ENCODE measurements at regions not wholly inside any gene's neighbourhood (a gene's known extent, or its start where the extent isn't known, plus 50 kb on each side); places are given as distances from the start of the nearest gene placed in this dataset.
A peak's percentile ranks its signal among the peaks of the same experiment; 100 is the strongest.
"Not testable (repeated sequence)": the region's sequence is repeated elsewhere in the genome, so short reads cannot be mapped to it uniquely, and the experiment has no call there.

DNA sequence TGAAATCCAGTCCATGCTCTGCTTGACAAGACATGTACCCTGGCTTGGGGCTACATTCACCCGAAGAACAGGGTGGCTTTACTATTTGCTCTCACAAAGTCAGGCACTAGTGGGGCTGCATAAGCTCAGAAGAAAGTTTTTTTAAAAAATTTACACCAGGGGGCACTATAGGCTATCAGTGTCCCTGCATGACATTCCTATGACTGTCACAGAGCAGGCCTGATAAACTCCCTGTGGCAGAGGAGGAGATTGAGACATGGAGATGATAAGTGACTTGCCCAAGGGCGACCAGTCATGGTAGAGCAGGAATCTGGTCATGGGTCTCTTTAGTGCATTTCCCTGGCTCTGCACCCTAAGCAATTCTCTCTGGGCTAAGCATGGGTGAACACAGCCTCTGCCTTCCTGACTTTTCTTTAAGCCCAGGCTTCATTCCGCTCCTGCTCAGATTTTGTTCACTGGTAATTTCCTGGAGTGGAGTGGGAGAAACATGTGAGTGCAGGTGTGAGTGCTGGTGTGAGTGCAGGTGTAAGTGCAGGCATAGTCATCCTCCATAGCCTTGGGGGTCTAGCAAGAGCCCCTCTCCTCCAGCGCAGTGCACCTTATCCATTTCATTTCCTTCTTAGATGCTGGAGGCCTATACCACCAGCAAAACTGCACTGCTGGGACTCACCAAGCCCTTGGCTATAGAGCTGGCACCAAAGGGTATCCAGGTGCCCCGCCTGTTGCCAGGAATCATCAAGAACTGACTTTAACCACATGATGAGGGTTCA lies 91.6 kb downstream of the DHRS2 start:
- Histone ChIP-seq H3K27me3 (no peaks in the 10 kb centered on the region), H3K9me3 (no peaks in the 10 kb centered on the region), H3K4me3 (no peak overlapping the region), H3K36me3 (no peaks in the 10 kb centered on the region), H3K4me1 (no peaks in the 10 kb centered on the region), H3K27ac (no peak overlapping the region)
- no peak for DNase-seq
- TF ChIP-seq, protein P1, sequence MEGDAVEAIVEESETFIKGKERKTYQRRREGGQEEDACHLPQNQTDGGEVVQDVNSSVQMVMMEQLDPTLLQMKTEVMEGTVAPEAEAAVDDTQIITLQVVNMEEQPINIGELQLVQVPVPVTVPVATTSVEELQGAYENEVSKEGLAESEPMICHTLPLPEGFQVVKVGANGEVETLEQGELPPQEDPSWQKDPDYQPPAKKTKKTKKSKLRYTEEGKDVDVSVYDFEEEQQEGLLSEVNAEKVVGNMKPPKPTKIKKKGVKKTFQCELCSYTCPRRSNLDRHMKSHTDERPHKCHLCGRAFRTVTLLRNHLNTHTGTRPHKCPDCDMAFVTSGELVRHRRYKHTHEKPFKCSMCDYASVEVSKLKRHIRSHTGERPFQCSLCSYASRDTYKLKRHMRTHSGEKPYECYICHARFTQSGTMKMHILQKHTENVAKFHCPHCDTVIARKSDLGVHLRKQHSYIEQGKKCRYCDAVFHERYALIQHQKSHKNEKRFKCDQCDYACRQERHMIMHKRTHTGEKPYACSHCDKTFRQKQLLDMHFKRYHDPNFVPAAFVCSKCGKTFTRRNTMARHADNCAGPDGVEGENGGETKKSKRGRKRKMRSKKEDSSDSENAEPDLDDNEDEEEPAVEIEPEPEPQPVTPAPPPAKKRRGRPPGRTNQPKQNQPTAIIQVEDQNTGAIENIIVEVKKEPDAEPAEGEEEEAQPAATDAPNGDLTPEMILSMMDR (IDR thresholded peaks at IDR 0.05), result peak in 3 of 6 experiments; percentile 49 to 57 (median 54)
- no peak for TF ChIP-seq POLR2A (IDR thresholded peaks at IDR 0.05)

DNA sequence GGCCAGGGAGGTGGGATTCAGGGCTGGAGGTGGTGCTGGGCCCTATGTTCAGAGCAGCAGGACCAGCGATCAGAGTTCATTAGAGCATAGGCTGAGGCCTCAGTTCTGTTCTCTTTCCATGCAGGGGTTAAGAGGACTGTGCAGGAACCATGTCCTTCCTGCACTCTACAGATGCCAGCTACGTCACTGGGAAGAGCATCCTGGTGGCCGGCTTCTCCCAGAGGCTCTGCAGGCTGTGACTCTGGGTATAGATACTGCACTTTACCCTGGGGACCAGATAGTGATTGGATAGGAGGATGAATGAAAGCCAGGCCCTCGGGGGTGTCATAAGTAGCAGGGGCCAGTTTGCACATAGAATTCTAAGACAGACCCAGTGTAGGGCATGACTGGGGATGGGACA lies 92.6 kb downstream of the DHRS2 start:
- Histone ChIP-seq H3K4me1 (no peaks in the 10 kb centered on the region), H3K36me3 (no peaks in the 10 kb centered on the region), H3K4me3 (no peak overlapping the region), H3K27ac (no peak overlapping the region), H3K9me3 (no peaks in the 10 kb centered on the region), H3K27me3 (no peaks in the 10 kb centered on the region)
- no peak for TF ChIP-seq POLR2A (IDR thresholded peaks at IDR 0.05)
- DNase-seq, result no peak

DNA sequence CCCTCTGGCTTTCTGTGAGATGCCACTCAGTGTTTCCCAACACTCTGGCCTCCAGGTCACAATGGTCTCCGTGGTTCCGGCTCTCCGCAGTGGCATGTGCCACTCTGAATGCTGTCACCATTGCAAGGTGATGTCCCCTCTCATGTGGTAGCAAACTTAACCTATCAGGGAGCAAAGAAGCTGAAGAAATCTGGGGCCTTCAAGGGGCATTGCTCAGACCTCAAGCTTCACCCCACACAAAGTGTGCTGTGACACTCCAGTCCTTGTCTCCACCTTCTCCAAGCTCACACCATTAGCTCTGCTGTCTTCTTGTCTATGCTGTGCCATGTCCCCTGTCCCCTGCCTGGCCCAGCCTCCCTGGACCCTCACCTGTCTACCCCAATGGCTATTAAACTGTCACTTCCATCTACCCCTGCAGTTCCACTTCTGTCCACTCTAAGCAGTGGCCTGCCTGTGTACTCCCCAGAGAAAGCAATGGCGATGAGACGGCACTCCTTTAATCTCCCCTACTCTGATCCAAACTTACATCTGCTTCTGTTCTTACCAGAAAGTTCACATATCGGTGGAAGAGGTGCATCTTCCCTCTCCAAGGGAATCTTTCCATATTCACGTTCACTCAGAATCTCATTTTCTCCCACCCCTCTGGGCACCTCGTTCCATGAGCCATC lies 93.7 kb downstream of the DHRS2 start:
- DNase-seq, result no peak
- Histone ChIP-seq H3K27ac (no peak overlapping the region), H3K36me3 (no peaks in the 10 kb centered on the region), H3K4me3 (no peak overlapping the region), H3K9me3 (no peaks in the 10 kb centered on the region), H3K27me3 (no peaks in the 10 kb centered on the region), H3K4me1 (no peaks in the 10 kb centered on the region)
- TF ChIP-seq, protein P1 (IDR thresholded peaks at IDR 0.05), result no peak
- TF ChIP-seq POLR2A (IDR thresholded peaks at IDR 0.05), result no peak

DNA sequence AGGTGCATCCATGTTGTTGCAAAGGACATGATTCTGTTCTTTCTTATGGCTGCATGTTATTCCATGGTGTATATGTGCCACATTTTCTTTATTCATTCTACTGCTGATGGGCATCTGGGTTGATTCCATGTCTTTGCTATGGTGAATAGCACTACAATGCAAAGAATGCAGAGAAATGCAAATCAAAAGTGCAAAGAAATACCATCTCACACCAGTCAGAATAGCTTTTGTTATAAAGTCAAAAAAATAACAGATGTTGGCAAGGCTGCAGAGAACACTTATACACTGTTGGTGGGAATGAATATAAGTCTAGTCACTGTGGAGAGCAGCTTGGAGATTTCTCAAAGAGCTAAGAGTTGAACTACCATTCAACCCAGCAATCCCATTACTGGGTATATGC lies 99.2 kb downstream of the DHRS2 start:
- H3K4me3 ChIP-seq, result no peak overlapping the region
- H3K4me1 ChIP-seq, result no peaks in the 10 kb centered on the region
- no peak for TF ChIP-seq POLR2A (IDR thresholded peaks at IDR 0.05)
- H3K9me3 ChIP-seq, result no peaks in the 10 kb centered on the region
- no peaks in the 10 kb centered on the region for H3K27me3 ChIP-seq
- no peak for DNase-seq
- H3K27ac ChIP-seq, result no peak overlapping the region
- H3K36me3 ChIP-seq, result no peaks in the 10 kb centered on the region

DNA sequence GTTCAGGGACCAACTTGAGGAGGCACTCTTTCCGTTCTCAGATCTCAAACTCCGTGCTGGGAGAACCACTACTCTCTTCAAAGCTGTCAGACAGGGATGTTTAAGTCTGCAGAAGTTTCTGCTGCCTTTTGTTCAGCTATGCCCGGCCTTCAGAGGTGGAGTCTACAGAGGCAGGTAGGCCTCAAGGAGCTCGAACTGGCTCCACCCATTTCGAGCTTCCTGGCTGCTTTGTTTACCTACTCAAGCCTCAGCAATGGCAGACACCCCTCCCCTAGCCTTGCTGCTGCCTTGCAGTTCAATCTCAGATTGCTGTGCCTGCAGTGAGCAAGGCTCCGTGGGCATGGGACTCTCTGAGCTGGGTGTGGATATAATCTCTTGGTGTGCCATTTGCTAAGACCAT lies 108.2 kb downstream of the DHRS2 start:
- not testable (repeated sequence) for H3K4me3 ChIP-seq, H3K27me3 ChIP-seq, DNase-seq, H3K27ac ChIP-seq, H3K36me3 ChIP-seq, H3K4me1 ChIP-seq, H3K9me3 ChIP-seq

DNA sequence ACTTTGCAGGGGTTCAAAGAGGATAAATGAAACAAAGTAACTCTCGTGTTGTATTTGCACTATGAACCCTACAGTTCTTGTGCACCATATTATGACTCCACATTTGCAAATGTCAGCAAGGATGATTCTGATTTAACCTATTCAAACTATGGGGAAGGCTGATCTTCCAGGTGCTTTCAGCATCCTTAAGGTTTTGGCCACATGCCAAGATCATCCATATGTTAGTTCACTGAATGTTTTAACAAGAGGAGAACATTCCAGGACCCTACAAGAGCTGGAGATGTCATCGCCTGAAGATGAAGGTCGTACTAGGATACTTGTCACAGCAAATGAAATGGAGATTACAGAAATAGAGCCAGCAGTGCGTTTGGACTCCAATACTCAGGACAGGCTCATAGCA lies 114.2 kb downstream of the DHRS2 start:
- no peaks in the 10 kb centered on the region for H3K36me3 ChIP-seq
- no peak for DNase-seq
- TF ChIP-seq, protein P1 (IDR thresholded peaks at IDR 0.05), result no peak
- TF ChIP-seq POLR2A (IDR thresholded peaks at IDR 0.05), result no peak
- no peaks in the 10 kb centered on the region for H3K27me3 ChIP-seq
- no peaks in the 10 kb centered on the region for H3K9me3 ChIP-seq
- H3K27ac ChIP-seq, result no peak overlapping the region
- H3K4me1 ChIP-seq, result no peaks in the 10 kb centered on the region
- H3K4me3 ChIP-seq, result no peak overlapping the region

DNA sequence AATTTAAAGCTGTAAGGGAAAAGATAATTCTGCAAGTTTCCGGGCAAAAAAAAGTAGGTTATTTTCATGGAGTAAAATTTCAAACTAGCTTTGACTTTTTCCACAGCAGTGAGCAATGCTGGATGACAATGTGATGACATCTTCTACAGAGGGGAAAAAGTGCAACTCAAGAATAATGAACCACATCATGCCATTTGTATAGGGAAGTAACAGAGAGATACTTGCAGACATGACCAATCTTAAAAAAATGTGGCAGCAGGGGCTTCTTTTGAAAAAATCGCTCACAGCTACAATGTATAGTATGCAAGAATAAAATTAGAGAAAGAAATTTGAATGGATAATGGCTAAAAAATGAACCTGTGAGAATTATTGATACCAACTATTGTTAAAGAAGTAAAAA lies 115.5 kb downstream of the DHRS2 start:
- Histone ChIP-seq H3K4me3 (no peak overlapping the region), H3K27me3 (no peaks in the 10 kb centered on the region), H3K9me3 (no peaks in the 10 kb centered on the region), H3K36me3 (no peaks in the 10 kb centered on the region), H3K4me1 (no peaks in the 10 kb centered on the region), H3K27ac (no peak overlapping the region)
- no peak for DNase-seq
- TF ChIP-seq POLR2A (IDR thresholded peaks at IDR 0.05), result no peak
- TF ChIP-seq, protein P1 (IDR thresholded peaks at IDR 0.05), result no peak

Data from Peyer's patch (tissue), 4 donors.